A673 (cell line): ENCODE measurements at regions not wholly inside any gene's neighbourhood (a gene's known extent, or its start where the extent isn't known, plus 50 kb on each side); places are given as distances from the start of the nearest gene placed in this dataset.
A peak's percentile ranks its signal among the peaks of the same experiment; 100 is the strongest.

Experiments
- BruUV-seq: library from RNA; stranded (reverse); fragments of 400-500 nt; replicated peaks from 2 replicates; lab custom pipeline; 2021; lab: Mats Ljungman, UMichigan
- CTCF ChIA-PET: fragments of 300-600 bp; sonication (Branson Sonifier 250); formaldehyde crosslinking; loops from one replicate; lab custom pipeline; 2022; ENCODE audit warnings: antibody characterized with exemption; lab: Charles Lee
- POLR2A ChIA-PET: fragments of 300-600 bp; sonication (Branson Sonifier 250); formaldehyde crosslinking; loops from one replicate; lab custom pipeline; 2022; ENCODE audit warnings: antibody characterized with exemption; ENCODE audit not compliant: low non-redundant PET; lab: Charles Lee
- DNase-seq: peaks from one replicate; pipeline ENCODE4 v3.0.0-alpha.2; 2015; ENCODE audit warnings: low spot score
- H3K27ac ChIP-seq: fragments of 200-600 bp; sonication (generic); 2 replicates; pipeline ENCODE4 v1.5.1; 2016; ENCODE audit warnings: mixed run types, low read depth, mild to moderate bottlenecking, mixed read lengths, antibody characterized with exemption, low read length; ENCODE audit not compliant: poor library complexity, severe bottlenecking
- H3K27me3 ChIP-seq: fragments of 200-600 bp; sonication (generic); replicated peaks from 2 replicates; pipeline ENCODE4 v1.6.1; 2017; ENCODE audit warnings: mixed run types, low read depth, mild to moderate bottlenecking, mixed read lengths, antibody characterized with exemption, low read length; ENCODE audit not compliant: insufficient read depth, poor library complexity
- H3K36me3 ChIP-seq: fragments of 200-600 bp; sonication (generic); 2 replicates; pipeline ENCODE4 v1.6.1; 2016; ENCODE audit warnings: mixed run types, mild to moderate bottlenecking, mixed read lengths, antibody characterized with exemption, low read length; ENCODE audit not compliant: insufficient read depth, poor library complexity, severe bottlenecking
- H3K4me1 ChIP-seq: fragments of 200-600 bp; sonication (generic); 2 replicates; pipeline ENCODE4 v1.6.1; 2017; ENCODE audit warnings: mixed run types, mild to moderate bottlenecking, mixed read lengths, antibody characterized with exemption, low read length; ENCODE audit not compliant: insufficient read depth, poor library complexity, severe bottlenecking
- H3K4me3 ChIP-seq: fragments of 200-600 bp; sonication (generic); 2 replicates; pipeline ENCODE4 v1.5.1; 2016; ENCODE audit warnings: low read depth, mixed run types, mild to moderate bottlenecking, mixed read lengths, low read length; ENCODE audit not compliant: poor library complexity, severe bottlenecking
- H3K9me3 ChIP-seq: fragments of 200-600 bp; sonication (generic); 2 replicates; pipeline ENCODE4 v1.6.1; 2016; ENCODE audit warnings: mixed run types, low read depth, mild to moderate bottlenecking, mixed read lengths, antibody characterized with exemption, low read length; ENCODE audit not compliant: poor library complexity, severe bottlenecking
- EZH2 ChIP-seq: fragments of 200-600 bp; sonication (generic); IDR thresholded peaks from 2 replicates; pipeline ENCODE4 v1.6.1; 2017; ENCODE audit warnings: borderline replicate concordance, low read depth, mild to moderate bottlenecking, mixed read lengths, antibody characterized with exemption, low read length; ENCODE audit not compliant: poor library complexity, severe bottlenecking
- intact Hi-C: fragments of 100-400 bp; cut with micrococcal nuclease; formaldehyde crosslinking; loops from one replicate; pipeline ENCODE4 v1.10.0; 2022; ENCODE audit not compliant: unreplicated experiment
- TF ChIP-seq, protein P1 (sequence below): fragments of 300-800, 200-600 bp; sonication (generic); conservative IDR thresholded peaks from 2 replicates; pipeline ENCODE4 v1.5.1; 2017; ENCODE audit warnings: low read depth, mild to moderate bottlenecking, antibody characterized with exemption, low read length, moderate library complexity, mixed read lengths

DNA sequence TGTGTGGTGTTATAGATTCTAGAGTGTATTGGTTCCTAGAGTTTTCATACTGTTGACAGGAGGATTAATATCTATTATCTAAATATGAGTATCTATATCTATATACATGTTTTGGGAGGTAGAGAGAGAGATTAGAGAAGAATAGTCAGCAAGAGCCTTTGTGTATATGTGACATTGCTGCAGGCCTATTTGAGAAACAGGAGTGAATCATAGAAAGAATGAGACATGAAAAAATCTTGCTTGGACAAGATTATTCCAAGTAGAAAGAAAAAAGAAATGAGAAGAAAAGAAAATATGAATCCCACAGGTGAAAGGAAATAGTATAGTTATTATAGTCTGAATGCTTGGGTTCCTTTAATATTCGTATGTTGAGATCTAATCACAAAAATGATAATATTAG is 720.4 kb downstream of the RERGL start:
- Histone ChIP-seq H3K27ac (peak overlapping the region; percentile 100), H3K9me3 (peaks cover 23% of the 10 kb centered on the region), H3K4me3 (no peak overlapping the region), H3K4me1 (peaks cover 44% of the 10 kb centered on the region), H3K27me3 (no peaks in the 10 kb centered on the region), H3K36me3 (peaks cover 8% of the 10 kb centered on the region)
- DNase-seq = no peak
- intact Hi-C loops = no loop called here
- BruUV-seq = no TSS peak
- POLR2A ChIA-PET = no interaction called here
- CTCF ChIA-PET = no interaction called here
- TF ChIP-seq, protein P1, sequence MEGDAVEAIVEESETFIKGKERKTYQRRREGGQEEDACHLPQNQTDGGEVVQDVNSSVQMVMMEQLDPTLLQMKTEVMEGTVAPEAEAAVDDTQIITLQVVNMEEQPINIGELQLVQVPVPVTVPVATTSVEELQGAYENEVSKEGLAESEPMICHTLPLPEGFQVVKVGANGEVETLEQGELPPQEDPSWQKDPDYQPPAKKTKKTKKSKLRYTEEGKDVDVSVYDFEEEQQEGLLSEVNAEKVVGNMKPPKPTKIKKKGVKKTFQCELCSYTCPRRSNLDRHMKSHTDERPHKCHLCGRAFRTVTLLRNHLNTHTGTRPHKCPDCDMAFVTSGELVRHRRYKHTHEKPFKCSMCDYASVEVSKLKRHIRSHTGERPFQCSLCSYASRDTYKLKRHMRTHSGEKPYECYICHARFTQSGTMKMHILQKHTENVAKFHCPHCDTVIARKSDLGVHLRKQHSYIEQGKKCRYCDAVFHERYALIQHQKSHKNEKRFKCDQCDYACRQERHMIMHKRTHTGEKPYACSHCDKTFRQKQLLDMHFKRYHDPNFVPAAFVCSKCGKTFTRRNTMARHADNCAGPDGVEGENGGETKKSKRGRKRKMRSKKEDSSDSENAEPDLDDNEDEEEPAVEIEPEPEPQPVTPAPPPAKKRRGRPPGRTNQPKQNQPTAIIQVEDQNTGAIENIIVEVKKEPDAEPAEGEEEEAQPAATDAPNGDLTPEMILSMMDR = no peak
- no peak for TF ChIP-seq EZH2

DNA sequence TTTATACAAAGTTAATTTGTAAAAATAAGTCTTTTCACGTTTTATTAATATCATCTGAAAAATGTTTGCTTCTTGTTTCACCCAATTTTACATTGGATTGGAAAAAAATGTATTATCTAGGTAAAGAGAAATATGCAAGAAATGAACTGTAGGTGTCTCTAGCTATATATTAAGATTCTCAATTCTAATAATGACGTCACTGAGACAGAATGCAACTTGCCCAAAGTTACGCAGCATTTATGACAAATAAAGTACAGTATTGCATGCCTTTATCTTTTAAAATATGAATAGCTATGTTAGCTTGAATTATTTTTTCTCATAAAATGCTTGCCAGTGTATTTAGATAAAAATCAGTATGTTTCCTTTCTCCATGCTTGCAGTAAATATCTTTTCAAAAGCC is 728.8 kb downstream of the RERGL start:
- ChIA-PET CTCF (no interaction called here), POLR2A (no interaction called here)
- peaks cover 5% of the 10 kb centered on the region for H3K9me3 ChIP-seq
- TF ChIP-seq, protein P1 = no peak
- TF ChIP-seq EZH2 = no peak
- intact Hi-C loops = no loop called here
- DNase-seq = no peak
- H3K4me3 ChIP-seq = no peak overlapping the region
- H3K27me3 ChIP-seq = no peaks in the 10 kb centered on the region
- H3K36me3 ChIP-seq = no peaks in the 10 kb centered on the region
- no peak overlapping the region for H3K27ac ChIP-seq
- no TSS peak for BruUV-seq
- peaks cover 4% of the 10 kb centered on the region for H3K4me1 ChIP-seq

DNA sequence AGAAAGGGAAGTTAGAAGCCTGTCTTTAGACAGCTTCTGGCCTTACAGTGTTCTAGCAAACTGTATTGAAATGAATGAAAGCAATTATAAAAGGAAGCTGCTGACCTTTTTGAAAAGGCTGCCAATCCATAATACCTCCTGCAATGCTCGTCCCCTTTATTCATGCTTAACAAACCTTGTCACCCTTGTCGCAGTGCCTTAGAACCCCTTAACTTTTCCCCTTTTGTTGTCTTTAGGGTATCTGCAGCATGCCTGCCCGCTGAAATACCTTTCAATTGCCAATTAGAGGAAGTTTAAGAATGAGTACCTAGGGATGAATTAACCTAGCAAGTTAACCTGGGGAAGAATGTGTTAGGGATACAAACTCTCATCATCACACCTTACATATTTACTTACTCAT is 731.2 kb downstream of the RERGL start:
- Histone ChIP-seq H3K27me3 (no peaks in the 10 kb centered on the region), H3K36me3 (no peaks in the 10 kb centered on the region), H3K4me1 (peaks cover 4% of the 10 kb centered on the region), H3K4me3 (no peak overlapping the region), H3K9me3 (no peaks in the 10 kb centered on the region), H3K27ac (no peak overlapping the region)
- POLR2A ChIA-PET = no interaction called here
- no peak for DNase-seq
- TF ChIP-seq, protein P1 = no peak
- TF ChIP-seq EZH2 = no peak
- intact Hi-C loops = no loop called here
- CTCF ChIA-PET = no interaction called here
- no TSS peak for BruUV-seq
